Peyer's patch (tissue), 4 donors: ENCODE measurements at regions not wholly inside any gene's neighbourhood (a gene's known extent, or its start where the extent isn't known, plus 50 kb on each side); places are given as distances from the start of the nearest gene placed in this dataset.
A peak's percentile ranks its signal among the peaks of the same experiment; 100 is the strongest.

ENCODE experiments used
- DNase-seq, 3 donors: peaks; one replicate each; pipeline ENCODE4 v3.0.0-alpha.2; 2017 to 2019
- H3K27ac ChIP-seq, 4 donors: fragments of 200-600 bp; sonication (generic); one replicate each; pipeline ENCODE4 v1.5.1; 2016 to 2019
- H3K27me3 ChIP-seq, 2 donors: fragments of 200-600 bp; sonication (generic); one replicate each; pipeline ENCODE4 v1.5.1; 2019
- H3K36me3 ChIP-seq, 3 donors: fragments of 200-600 bp; sonication (generic); one replicate each; pipeline ENCODE4 v1.5.1; 2016 to 2019
- H3K4me1 ChIP-seq, 4 donors: fragments of 200-600 bp; sonication (generic); one replicate each; pipeline ENCODE4 v1.5.1; 2016 to 2019
- H3K4me3 ChIP-seq, 4 donors: fragments of 200-600 bp; sonication (generic); 1 replicate in 3 of 4; 2 replicates in 1 of 4; pipeline ENCODE4 v1.5.1; 2016 to 2019; ENCODE audit warnings: mild to moderate bottlenecking in 1 of 4
- H3K9me3 ChIP-seq, 4 donors: fragments of 200-600 bp; sonication (generic); one replicate each; pipeline ENCODE4 v1.5.1; 2016 to 2019; ENCODE audit warnings: mild to moderate bottlenecking in 1 of 4
- POLR2A ChIP-seq, 2 donors: fragments of 450-650 bp; IDR thresholded peaks; one replicate each; pipeline ENCODE4 v1.5.1; 2017; ENCODE audit warnings: antibody characterized with exemption in 2 of 2, mild to moderate bottlenecking in 2 of 2, moderate library complexity in 2 of 2
- TF ChIP-seq, protein P1 (sequence below), 6 experiments: fragments of 450-650 bp in 4 of 6; fragments of 200-600 bp in 2 of 6; sonication (generic) in 1 of 6; IDR thresholded peaks; one replicate each; pipeline ENCODE4 v1.5.1; 2017 to 2019; ENCODE audit warnings: antibody characterized with exemption in 6 of 6, mild to moderate bottlenecking in 3 of 6, moderate library complexity in 1 of 6

DNA sequence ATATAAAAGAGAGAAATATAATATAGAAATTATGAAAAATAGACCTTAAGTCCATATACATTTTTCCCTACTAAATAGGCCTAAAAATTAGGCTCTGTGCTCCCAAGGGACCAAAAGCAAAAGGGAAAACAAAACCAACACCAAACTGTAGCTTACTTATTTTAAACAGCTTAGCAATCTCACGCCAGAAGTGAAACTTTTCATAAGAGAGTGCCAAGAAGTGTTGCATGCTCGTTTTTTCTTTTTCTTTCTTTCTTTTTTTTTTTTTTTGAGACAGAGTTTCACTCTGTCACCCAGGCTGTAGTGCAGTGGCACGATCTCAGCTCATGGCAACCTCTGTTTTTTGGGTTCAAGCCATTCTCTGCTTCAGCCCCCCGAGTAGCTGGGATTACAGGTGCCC is 250.4 kb downstream of the TMA16 start:
- H3K27ac ChIP-seq: no peak overlapping the region
- H3K36me3 ChIP-seq: no peaks in the 10 kb centered on the region
- no peak for DNase-seq
- H3K27me3 ChIP-seq: no peaks in the 10 kb centered on the region
- peaks cover 0 to 3% (median 0%) of the 10 kb centered on the region in 4 donors for H3K9me3 ChIP-seq
- TF ChIP-seq, protein P1, sequence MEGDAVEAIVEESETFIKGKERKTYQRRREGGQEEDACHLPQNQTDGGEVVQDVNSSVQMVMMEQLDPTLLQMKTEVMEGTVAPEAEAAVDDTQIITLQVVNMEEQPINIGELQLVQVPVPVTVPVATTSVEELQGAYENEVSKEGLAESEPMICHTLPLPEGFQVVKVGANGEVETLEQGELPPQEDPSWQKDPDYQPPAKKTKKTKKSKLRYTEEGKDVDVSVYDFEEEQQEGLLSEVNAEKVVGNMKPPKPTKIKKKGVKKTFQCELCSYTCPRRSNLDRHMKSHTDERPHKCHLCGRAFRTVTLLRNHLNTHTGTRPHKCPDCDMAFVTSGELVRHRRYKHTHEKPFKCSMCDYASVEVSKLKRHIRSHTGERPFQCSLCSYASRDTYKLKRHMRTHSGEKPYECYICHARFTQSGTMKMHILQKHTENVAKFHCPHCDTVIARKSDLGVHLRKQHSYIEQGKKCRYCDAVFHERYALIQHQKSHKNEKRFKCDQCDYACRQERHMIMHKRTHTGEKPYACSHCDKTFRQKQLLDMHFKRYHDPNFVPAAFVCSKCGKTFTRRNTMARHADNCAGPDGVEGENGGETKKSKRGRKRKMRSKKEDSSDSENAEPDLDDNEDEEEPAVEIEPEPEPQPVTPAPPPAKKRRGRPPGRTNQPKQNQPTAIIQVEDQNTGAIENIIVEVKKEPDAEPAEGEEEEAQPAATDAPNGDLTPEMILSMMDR (IDR thresholded peaks at IDR 0.05): no peak
- no peak for TF ChIP-seq POLR2A (IDR thresholded peaks at IDR 0.05)
- no peaks in the 10 kb centered on the region for H3K4me1 ChIP-seq
- no peak overlapping the region for H3K4me3 ChIP-seq

DNA sequence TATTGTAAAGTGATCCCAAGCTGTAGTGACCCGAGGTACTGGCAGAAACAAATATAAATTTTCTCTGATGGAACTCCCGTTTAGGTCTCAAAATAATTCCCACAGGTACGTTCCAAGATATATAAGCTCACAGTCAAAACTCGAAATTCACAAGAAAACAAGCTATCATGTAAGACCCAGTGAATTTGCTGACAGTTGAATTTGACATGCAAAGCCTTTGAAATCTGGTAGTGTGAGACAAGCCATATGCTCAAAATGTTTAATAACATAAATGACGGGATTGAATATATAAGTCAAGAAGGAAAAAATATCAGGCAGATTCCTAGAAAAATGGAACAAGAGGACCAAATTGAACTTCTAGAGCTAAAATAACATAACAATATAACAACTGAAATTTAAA is 252.8 kb downstream of the TMA16 start:
- Histone ChIP-seq H3K36me3 (no peaks in the 10 kb centered on the region), H3K4me1 (no peaks in the 10 kb centered on the region), H3K27ac (no peak overlapping the region), H3K4me3 (no peak overlapping the region), H3K27me3 (no peaks in the 10 kb centered on the region), H3K9me3 (peaks cover 0 to 3% (median 0%) of the 10 kb centered on the region in 4 donors)
- TF ChIP-seq, protein P1 (IDR thresholded peaks at IDR 0.05): no peak
- TF ChIP-seq POLR2A (IDR thresholded peaks at IDR 0.05): no peak
- no peak for DNase-seq

DNA sequence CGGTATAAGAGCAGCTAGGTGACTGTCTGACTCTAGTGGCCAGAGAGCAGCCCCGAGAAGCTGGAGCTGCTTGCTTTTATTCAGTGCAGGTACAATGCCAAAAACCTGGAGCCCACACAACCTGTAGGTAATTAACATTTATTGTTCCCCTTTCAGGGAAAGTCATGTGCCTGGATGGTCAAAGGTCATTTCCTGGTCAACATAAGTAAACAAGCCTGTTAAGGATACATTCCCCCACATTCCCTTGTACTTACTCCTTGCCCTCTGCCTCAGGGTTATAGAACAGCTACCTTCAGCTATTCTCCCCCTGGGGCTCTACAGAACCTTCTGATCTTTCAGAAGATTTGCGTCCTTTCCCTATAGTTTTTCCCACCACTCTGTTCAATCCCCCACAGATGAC is 253.4 kb downstream of the TMA16 start:
- H3K9me3 ChIP-seq: peaks cover 0 to 3% (median 0%) of the 10 kb centered on the region in 4 donors
- H3K27me3 ChIP-seq: no peaks in the 10 kb centered on the region
- H3K4me1 ChIP-seq: no peaks in the 10 kb centered on the region
- DNase-seq: no peak
- H3K36me3 ChIP-seq: no peaks in the 10 kb centered on the region
- no peak overlapping the region for H3K4me3 ChIP-seq
- H3K27ac ChIP-seq: no peak overlapping the region
- TF ChIP-seq POLR2A (IDR thresholded peaks at IDR 0.05): no peak
- TF ChIP-seq, protein P1 (IDR thresholded peaks at IDR 0.05): no peak

DNA sequence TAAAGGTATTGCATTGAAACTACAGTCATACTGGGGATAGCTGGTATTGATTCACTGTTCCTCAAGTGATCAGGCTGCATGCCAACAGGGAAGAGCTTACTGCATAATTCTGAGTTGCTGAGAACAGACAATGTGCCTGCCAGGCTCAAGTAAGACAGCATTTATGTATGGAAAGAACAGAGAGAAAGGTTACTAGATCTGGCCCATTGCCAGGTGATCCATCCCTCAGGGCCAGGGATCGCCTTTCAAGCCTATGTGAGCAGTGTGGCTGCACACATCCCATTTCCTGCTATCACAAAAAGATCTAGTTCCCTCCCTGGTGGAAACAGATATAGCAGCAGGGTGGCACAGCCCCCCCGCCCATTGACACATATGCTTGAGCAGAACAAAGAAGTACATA is 254.0 kb downstream of the TMA16 start:
- Histone ChIP-seq H3K4me3 (no peak overlapping the region), H3K27me3 (no peaks in the 10 kb centered on the region), H3K36me3 (no peaks in the 10 kb centered on the region), H3K9me3 (peaks cover 0 to 3% (median 0%) of the 10 kb centered on the region in 4 donors), H3K27ac (no peak overlapping the region), H3K4me1 (no peaks in the 10 kb centered on the region)
- TF ChIP-seq, protein P1 (IDR thresholded peaks at IDR 0.05): no peak
- TF ChIP-seq POLR2A (IDR thresholded peaks at IDR 0.05): no peak
- DNase-seq: no peak

DNA sequence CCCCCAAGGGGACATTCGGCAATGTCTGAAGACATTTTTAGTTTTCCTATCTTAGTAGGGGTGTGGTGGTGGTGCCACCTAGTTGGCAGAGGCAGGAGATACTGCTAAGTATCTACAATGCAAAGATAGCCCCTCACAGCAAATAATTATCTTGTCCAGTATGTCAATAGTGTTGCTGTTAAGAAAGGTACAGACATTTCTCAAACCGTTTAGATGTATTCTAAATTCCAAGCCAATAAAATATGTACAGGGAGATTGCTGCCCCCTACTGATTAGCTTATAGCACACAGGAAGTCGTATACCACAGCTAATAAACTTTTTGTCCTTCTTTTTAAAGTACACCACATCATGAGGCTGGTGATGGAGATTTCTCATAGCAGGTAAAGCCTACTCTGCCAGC is 260.5 kb downstream of the TMA16 start:
- TF ChIP-seq, protein P1 (IDR thresholded peaks at IDR 0.05): peak in 4 of 6 experiments; percentile 10 to 36 (median 26)
- TF ChIP-seq POLR2A (IDR thresholded peaks at IDR 0.05): no peak
- H3K27me3 ChIP-seq: no peaks in the 10 kb centered on the region
- H3K4me3 ChIP-seq: no peak overlapping the region
- no peak for DNase-seq
- no peaks in the 10 kb centered on the region for H3K4me1 ChIP-seq
- H3K27ac ChIP-seq: no peak overlapping the region
- no peaks in the 10 kb centered on the region for H3K9me3 ChIP-seq
- no peaks in the 10 kb centered on the region for H3K36me3 ChIP-seq

DNA sequence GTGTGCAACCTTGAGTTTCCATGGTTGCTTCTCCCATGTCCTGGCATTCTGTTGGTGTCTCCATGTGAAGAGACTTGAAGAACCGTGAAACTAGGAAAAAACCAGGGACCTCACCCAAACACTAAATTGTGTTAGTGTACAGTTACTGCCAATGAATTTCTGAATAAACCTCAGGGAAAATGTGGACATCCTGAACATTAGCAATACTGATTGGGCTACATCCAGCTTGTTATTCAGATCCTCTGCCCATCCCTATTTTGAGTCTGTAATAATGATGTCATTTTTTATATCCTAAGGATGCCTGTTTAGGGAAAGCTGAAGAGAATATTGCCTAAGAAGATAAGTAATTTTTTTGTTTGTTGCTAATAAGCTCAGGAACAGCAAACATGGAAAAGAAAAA is 262.7 kb downstream of the TMA16 start:
- no peak overlapping the region for H3K27ac ChIP-seq
- DNase-seq: no peak
- TF ChIP-seq, protein P1 (IDR thresholded peaks at IDR 0.05): no peak
- TF ChIP-seq POLR2A (IDR thresholded peaks at IDR 0.05): no peak
- H3K27me3 ChIP-seq: no peaks in the 10 kb centered on the region
- no peaks in the 10 kb centered on the region for H3K9me3 ChIP-seq
- no peaks in the 10 kb centered on the region for H3K4me1 ChIP-seq
- no peak overlapping the region for H3K4me3 ChIP-seq
- H3K36me3 ChIP-seq: no peaks in the 10 kb centered on the region
